GM19468 (cell line): ENCODE measurements at regions not wholly inside any gene's neighbourhood (a gene's known extent, or its start where the extent isn't known, plus 50 kb on each side); places are given as distances from the start of the nearest gene placed in this dataset.
A peak's percentile ranks its signal among the peaks of the same experiment; 100 is the strongest.

Experiments
- ATAC-seq: cut with Tn5 transposase; IDR thresholded peaks from one replicate; pipeline ENCODE4 v1.9.1; 2021; ENCODE audit warnings: mild to moderate bottlenecking, moderate library complexity, moderate number of reproducible peaks; ENCODE audit not compliant: unreplicated experiment; ENCODE audit errors: extremely low read depth

GRCh38 chr4:14072506-14072905 lies 445.0 kb upstream of the BOD1L1 start:
- no peak for ATAC-seq

- no peak for ATAC-seq
These were observed 449.3 kb upstream of the BOD1L1 start for GRCh38 chr4:14076776-14077175.

- no peak for ATAC-seq
These were observed 450.8 kb upstream of the BOD1L1 start for GRCh38 chr4:14078326-14078725.

GRCh38 chr4:14079601-14080000 lies 452.1 kb upstream of the BOD1L1 start:
- ATAC-seq: no peak

- ATAC-seq: no peak
These were observed 455.6 kb upstream of the BOD1L1 start for GRCh38 chr4:14083150-14083549.

- no peak for ATAC-seq
These were observed 457.1 kb upstream of the BOD1L1 start for GRCh38 chr4:14084598-14084997.

- ATAC-seq: peak; percentile 80
These were observed 459.9 kb upstream of the BOD1L1 start for GRCh38 chr4:14087459-14087858.

- no peak for ATAC-seq
These were observed 460.4 kb upstream of the BOD1L1 start for GRCh38 chr4:14087921-14088320.

GRCh38 chr4:14091531-14091930 lies 464.0 kb upstream of the BOD1L1 start:
- ATAC-seq: no peak

- no peak for ATAC-seq
These were observed 464.4 kb upstream of the BOD1L1 start for GRCh38 chr4:14091966-14092365.

- ATAC-seq: no peak
These were observed 465.2 kb upstream of the BOD1L1 start for GRCh38 chr4:14092741-14093140.

GRCh38 chr4:14095831-14096230 lies 468.3 kb upstream of the BOD1L1 start:
- ATAC-seq: no peak

- ATAC-seq: no peak
These were observed 469.0 kb upstream of the BOD1L1 start for GRCh38 chr4:14096396-14096965.

- ATAC-seq: no peak
These were observed 472.8 kb upstream of the BOD1L1 start for GRCh38 chr4:14100349-14100748.

GRCh38 chr4:14110407-14110806 lies 482.9 kb upstream of the BOD1L1 start:
- no peak for ATAC-seq

GRCh38 chr4:14111730-14112181 lies 484.2 kb upstream of the BOD1L1 start:
- no peak for ATAC-seq

GRCh38 chr4:14115106-14115505 lies 487.6 kb upstream of the BOD1L1 start:
- no peak for ATAC-seq

GRCh38 chr4:14117575-14118238 lies 490.2 kb upstream of the BOD1L1 start:
- no peak for ATAC-seq

GRCh38 chr4:14124816-14125215 lies 497.3 kb upstream of the BOD1L1 start:
- no peak for ATAC-seq

- ATAC-seq: peak; percentile 92
These were observed 498.0 kb upstream of the BOD1L1 start for GRCh38 chr4:14125375-14126129.

- no peak for ATAC-seq
These were observed 503.0 kb upstream of the BOD1L1 start for GRCh38 chr4:14130551-14130950.
